GM12878 (cell line): ENCODE measurements at regions not wholly inside any gene's neighbourhood (a gene's known extent, or its start where the extent isn't known, plus 50 kb on each side); places are given as distances from the start of the nearest gene placed in this dataset.

Experiments used
- CTCF ChIP-seq, 3 experiments: IDR thresholded peaks in 2 of 3; conservative IDR thresholded peaks in 1 of 3; 2 replicates each; pipeline ENCODE4 v1.5.1; 2011; ENCODE audit warnings: low read depth in 3 of 3, low read length in 3 of 3, mild to moderate bottlenecking in 3 of 3, control low read depth in 2 of 3, moderate library complexity in 2 of 3, inconsistent platforms in 1 of 3, mixed read lengths in 1 of 3; ENCODE audit not compliant: control insufficient read depth in 2 of 3, insufficient read depth in 1 of 3; ENCODE audit errors: extremely low read depth in 1 of 3
- NFXL1 ChIP-seq: fragments of 450-650 bp; IDR thresholded peaks from 2 replicates; pipeline ENCODE4 v1.6.1; 2017; ENCODE audit warnings: antibody characterized with exemption, mild to moderate bottlenecking, borderline replicate concordance
- RAD51 ChIP-seq: fragments of 450-650 bp; IDR thresholded peaks from 2 replicates; pipeline ENCODE4 v1.6.1; 2016; ENCODE audit warnings: moderate library complexity, mild to moderate bottlenecking, inconsistent platforms
- TAF1 ChIP-seq: IDR thresholded peaks from 2 replicates; pipeline ENCODE4 v1.6.1; 2011; ENCODE audit warnings: mild to moderate bottlenecking, low read depth, low read length, borderline replicate concordance

- no peak for TF ChIP-seq CTCF (IDR thresholded peaks at IDR 0.05 in 2 of 3, conservative IDR thresholded peaks at IDR 0.05 in 1 of 3; ENCODE audit: control insufficient read depth in 2 of 3, extremely low read depth in 1 of 3, insufficient read depth in 1 of 3, low read depth in 3 of 3, low read length in 3 of 3)
- TF ChIP-seq TAF1 = no peak
- no peak for TF ChIP-seq RAD51
- TF ChIP-seq NFXL1 = no peak
Measured at GRCh38 chr15:29919380-29919881, 97.2 kb upstream of the TJP1 start.
